Type B pancreatic cell (in vitro differentiated cells): ENCODE measurements at regions not wholly inside any gene's neighbourhood (a gene's known extent, or its start where the extent isn't known, plus 50 kb on each side); places are given as distances from the start of the nearest gene placed in this dataset.

Experiments used
- DNase-seq: peaks from one replicate; pipeline ENCODE4 v3.0.0; 2021; ENCODE audit warnings: mixed read lengths; ENCODE audit not compliant: unreplicated experiment; ENCODE audit errors: extremely low spot score
- H3K27ac Mint-ChIP-seq: 2 replicates; pipeline ENCODE4 v1.8.0; 2021; ENCODE audit warnings: mild to moderate bottlenecking, mixed read lengths
- H3K27me3 Mint-ChIP-seq: 2 replicates; pipeline ENCODE4 v1.8.0; 2021; ENCODE audit warnings: mixed read lengths
- H3K36me3 Mint-ChIP-seq: 2 replicates; pipeline ENCODE4 v1.8.0; 2021; ENCODE audit warnings: mixed read lengths
- H3K4me1 Mint-ChIP-seq: one replicate; pipeline ENCODE4 v1.8.0; 2021; ENCODE audit warnings: mixed read lengths; ENCODE audit not compliant: unreplicated experiment
- H3K4me3 Mint-ChIP-seq: 2 replicates; pipeline ENCODE4 v1.8.0; 2021; ENCODE audit warnings: mild to moderate bottlenecking, mixed read lengths
- H3K9me3 Mint-ChIP-seq: 2 replicates; pipeline ENCODE4 v1.8.0; 2021; ENCODE audit warnings: mixed read lengths
- CTCF ChIP-seq: fragments of 200-600 bp; sonication (generic); conservative IDR thresholded peaks from 2 replicates; pipeline ENCODE4 v1.5.0; 2021; ENCODE audit warnings: antibody characterized with exemption, mild to moderate bottlenecking

- no peaks in the 10 kb centered on the region for H3K36me3 Mint-ChIP-seq
- peak; percentile 39 for DNase-seq
These were observed 78.4 kb upstream of the PRR23E start for GRCh38 chr3:127114337-127115070.

GRCh38 chr3:127115691-127116351, 77.1 kb upstream of the PRR23E start:
- H3K9me3 Mint-ChIP-seq: peaks cover 6% of the 10 kb centered on the region
- H3K27ac Mint-ChIP-seq: no peak overlapping the region
- H3K36me3 Mint-ChIP-seq: no peaks in the 10 kb centered on the region
- H3K4me3 Mint-ChIP-seq: no peak overlapping the region
- peaks cover 7% of the 10 kb centered on the region for H3K27me3 Mint-ChIP-seq
- peak; percentile 45 for DNase-seq
- TF ChIP-seq CTCF: no peak
- no peaks in the 10 kb centered on the region for H3K4me1 Mint-ChIP-seq

More at GRCh38 chr3:127114337-127115070, 78.4 kb upstream of the PRR23E start:
- no peak overlapping the region for H3K27ac Mint-ChIP-seq
- H3K4me3 Mint-ChIP-seq: no peak overlapping the region
- peaks cover 6% of the 10 kb centered on the region for H3K9me3 Mint-ChIP-seq
- H3K27me3 Mint-ChIP-seq: peaks cover 10% of the 10 kb centered on the region
- TF ChIP-seq CTCF: no peak
- no peaks in the 10 kb centered on the region for H3K4me1 Mint-ChIP-seq

- H3K27ac Mint-ChIP-seq: no peak overlapping the region
- no peak for DNase-seq
- no peak for TF ChIP-seq CTCF
- H3K9me3 Mint-ChIP-seq: no peaks in the 10 kb centered on the region
- H3K4me1 Mint-ChIP-seq: no peaks in the 10 kb centered on the region
- no peak overlapping the region for H3K4me3 Mint-ChIP-seq
- H3K36me3 Mint-ChIP-seq: no peaks in the 10 kb centered on the region
- peaks cover 15% of the 10 kb centered on the region for H3K27me3 Mint-ChIP-seq
These were observed 74.6 kb upstream of the PRR23E start for GRCh38 chr3:127118366-127118765.

- peak; percentile 20 for DNase-seq
- TF ChIP-seq CTCF: no peak
- Mint-ChIP-seq H3K9me3 (no peaks in the 10 kb centered on the region), H3K4me1 (no peaks in the 10 kb centered on the region), H3K4me3 (no peak overlapping the region), H3K27ac (no peak overlapping the region), H3K36me3 (no peaks in the 10 kb centered on the region), H3K27me3 (peaks cover 21% of the 10 kb centered on the region)
These were observed 73.1 kb upstream of the PRR23E start for GRCh38 chr3:127119693-127120464.

- Mint-ChIP-seq H3K36me3 (no peaks in the 10 kb centered on the region), H3K9me3 (no peaks in the 10 kb centered on the region), H3K4me1 (no peaks in the 10 kb centered on the region), H3K4me3 (no peak overlapping the region), H3K27ac (no peak overlapping the region), H3K27me3 (peaks cover 22% of the 10 kb centered on the region)
- peak; percentile 50 for DNase-seq
- no peak for TF ChIP-seq CTCF
These were observed 71.9 kb upstream of the PRR23E start for GRCh38 chr3:127120851-127121647.
